Osteocyte (in vitro differentiated cells): ENCODE measurements at regions not wholly inside any gene's neighbourhood (a gene's known extent, or its start where the extent isn't known, plus 50 kb on each side); places are given as distances from the start of the nearest gene placed in this dataset.

Source experiments
- DNase-seq: peaks from one replicate; pipeline ENCODE4 v3.0.0; 2021; ENCODE audit warnings: mixed read lengths; ENCODE audit not compliant: unreplicated experiment; ENCODE audit errors: extremely low spot score
- H3K27ac Mint-ChIP-seq: one replicate; pipeline ENCODE4 v1.8.0; 2021; ENCODE audit warnings: mild to moderate bottlenecking, mixed read lengths; ENCODE audit not compliant: unreplicated experiment
- H3K27me3 Mint-ChIP-seq: one replicate; pipeline ENCODE4 v1.8.0; 2021; ENCODE audit warnings: mixed read lengths; ENCODE audit not compliant: unreplicated experiment
- H3K36me3 Mint-ChIP-seq: one replicate; pipeline ENCODE4 v1.8.0; 2021; ENCODE audit warnings: mixed read lengths; ENCODE audit not compliant: unreplicated experiment
- H3K4me1 Mint-ChIP-seq: one replicate; pipeline ENCODE4 v1.8.0; 2021; ENCODE audit warnings: mixed read lengths; ENCODE audit not compliant: unreplicated experiment
- H3K4me3 Mint-ChIP-seq: one replicate; pipeline ENCODE4 v1.8.0; 2021; ENCODE audit warnings: mild to moderate bottlenecking, moderate library complexity, mixed read lengths; ENCODE audit not compliant: unreplicated experiment
- H3K9me3 Mint-ChIP-seq: one replicate; pipeline ENCODE4 v1.8.0; 2021; ENCODE audit warnings: mixed read lengths; ENCODE audit not compliant: unreplicated experiment
- CTCF ChIP-seq: fragments of 200-600 bp; sonication (generic); IDR thresholded peaks from 2 replicates; pipeline ENCODE4 v1.5.0; 2021; ENCODE audit warnings: antibody characterized with exemption, mild to moderate bottlenecking, moderate library complexity

GRCh38 chr2:19712850-19713249 is 188.9 kb downstream of the TTC32 start:
- H3K27me3 Mint-ChIP-seq: peaks cover 3% of the 10 kb centered on the region
- H3K9me3 Mint-ChIP-seq: peaks cover 4% of the 10 kb centered on the region
- TF ChIP-seq CTCF: no peak
- no peak for DNase-seq
- H3K4me3 Mint-ChIP-seq: no peak overlapping the region
- H3K36me3 Mint-ChIP-seq: no peaks in the 10 kb centered on the region
- H3K4me1 Mint-ChIP-seq: peaks cover 10% of the 10 kb centered on the region
- H3K27ac Mint-ChIP-seq: no peak overlapping the region

GRCh38 chr2:19711470-19712372 is 190.1 kb downstream of the TTC32 start:
- Mint-ChIP-seq H3K4me1 (peaks cover 10% of the 10 kb centered on the region), H3K4me3 (no peak overlapping the region), H3K36me3 (no peaks in the 10 kb centered on the region), H3K27ac (peak overlapping the region; percentile 58), H3K27me3 (peaks cover 3% of the 10 kb centered on the region), H3K9me3 (peaks cover 4% of the 10 kb centered on the region)
- TF ChIP-seq CTCF: no peak
- DNase-seq: no peak

- H3K27ac Mint-ChIP-seq: no peak overlapping the region
- no peak for DNase-seq
- no peak overlapping the region for H3K4me3 Mint-ChIP-seq
- peaks cover 3% of the 10 kb centered on the region for H3K27me3 Mint-ChIP-seq
- no peak for TF ChIP-seq CTCF
- H3K4me1 Mint-ChIP-seq: peaks cover 10% of the 10 kb centered on the region
- H3K36me3 Mint-ChIP-seq: no peaks in the 10 kb centered on the region
- peaks cover 4% of the 10 kb centered on the region for H3K9me3 Mint-ChIP-seq
Observed at GRCh38 chr2:19710230-19710629, 191.6 kb downstream of the TTC32 start.

GRCh38 chr2:19709553-19709952 is 192.2 kb downstream of the TTC32 start:
- Mint-ChIP-seq H3K4me1 (peaks cover 10% of the 10 kb centered on the region), H3K27me3 (peaks cover 3% of the 10 kb centered on the region), H3K27ac (no peak overlapping the region), H3K4me3 (no peak overlapping the region), H3K9me3 (peaks cover 4% of the 10 kb centered on the region), H3K36me3 (no peaks in the 10 kb centered on the region)
- no peak for DNase-seq
- no peak for TF ChIP-seq CTCF

- peaks cover 10% of the 10 kb centered on the region for H3K4me1 Mint-ChIP-seq
- H3K27me3 Mint-ChIP-seq: peaks cover 3% of the 10 kb centered on the region
- no peak overlapping the region for H3K27ac Mint-ChIP-seq
- H3K36me3 Mint-ChIP-seq: no peaks in the 10 kb centered on the region
- DNase-seq: no peak
- H3K4me3 Mint-ChIP-seq: no peak overlapping the region
- peaks cover 4% of the 10 kb centered on the region for H3K9me3 Mint-ChIP-seq
- no peak for TF ChIP-seq CTCF
Observed at GRCh38 chr2:19708776-19709175, 193.0 kb downstream of the TTC32 start.
